K562 (cell line): ENCODE measurements at regions not wholly inside any gene's neighbourhood (a gene's known extent, or its start where the extent isn't known, plus 50 kb on each side); places are given as distances from the start of the nearest gene placed in this dataset.

Source experiments
- ATAC-seq: fragments of 200-7000 bp; cut with Tn5 transposase; 3 replicates; pipeline ENCODE4 v1.9.1; 2020; ENCODE audit warnings: moderate library complexity
- BruUV-seq: library from RNA; stranded (reverse); fragments of 400-500 nt; replicated peaks from 2 replicates; lab custom pipeline; 2021; lab: Mats Ljungman, UMichigan
- CTCF ChIA-PET: fragments of 300-600 bp; formaldehyde crosslinking; extraction: SDS; loops from one replicate; lab custom pipeline; 2021; ENCODE audit warnings: low intra/inter-chr PET ratio; lab: Yijun Ruan, JAX
- POLR2A ChIA-PET: fragments of 300-600, 350-650 bp; sonication (Branson Sonifier 250); formaldehyde crosslinking; extraction: SDS; loops from one replicate; lab custom pipeline; 2021; ENCODE audit warnings: antibody characterized with exemption, inconsistent platforms; lab: Yijun Ruan, JAX
- DNase-seq, 4 experiments: peaks; one replicate each; pipeline versions ENCODE4 v3.0.0 to v3.0.0-alpha.2; 2011 to 2018; ENCODE audit warnings: low spot score in 3 of 4, mixed read lengths in 3 of 4; ENCODE audit errors: extremely low read depth in 1 of 4
- FAIRE-seq: peaks from 2 replicates; lab custom pipeline; 2011; peaks lifted over from hg19 to GRCh38; lab: Jason Lieb, UNC
- H2AFZ ChIP-seq: 2 replicates; pipeline ENCODE4 v1.6.0; 2011; ENCODE audit warnings: low read depth, low read length, control low read depth, inconsistent platforms
- H3K27ac ChIP-seq: fragments of 200-600 bp; 3 replicates; pipeline ENCODE4 v1.8.0; 2011; ENCODE audit warnings: low read depth, mild to moderate bottlenecking, control low read depth, inconsistent platforms, low read length, moderate library complexity, mixed read lengths; ENCODE audit errors: extremely low read depth
- H3K27me3 ChIP-seq, 2 experiments: fragments of 300-600 bp in 1 of 2; 2 replicates in 1 of 2; 3 replicates in 1 of 2; pipeline versions ENCODE4 v1.6.0 to v1.8.0; 2011; ENCODE audit warnings: inconsistent platforms in 2 of 2, low read length in 2 of 2, mild to moderate bottlenecking in 1 of 2, mixed read lengths in 1 of 2, moderate library complexity in 1 of 2; ENCODE audit not compliant: control insufficient read depth in 2 of 2, insufficient read depth in 2 of 2
- H3K36me3 ChIP-seq: fragments of 300-600 bp; 3 replicates; pipeline ENCODE4 v1.8.0; 2011; ENCODE audit warnings: mild to moderate bottlenecking, low read length, inconsistent platforms; ENCODE audit not compliant: control insufficient read depth, insufficient read depth
- H3K4me1 ChIP-seq, 2 experiments: fragments of 200-600 bp in 1 of 2; replicated peaks in 1 of 2; 2 replicates in 1 of 2; 3 replicates in 1 of 2; pipeline versions ENCODE4 v1.5.1 to v1.8.0; 2011; ENCODE audit warnings: inconsistent platforms in 2 of 2, low read length in 2 of 2, mild to moderate bottlenecking in 1 of 2, mixed read lengths in 1 of 2, moderate library complexity in 1 of 2; ENCODE audit not compliant: control insufficient read depth in 2 of 2, insufficient read depth in 2 of 2
- H3K4me2 ChIP-seq: 2 replicates; pipeline ENCODE4 v1.6.1; 2011; ENCODE audit warnings: low read length, control low read depth, inconsistent platforms, mixed read lengths; ENCODE audit not compliant: insufficient read depth
- H3K4me3 ChIP-seq: fragments of 200-600 bp; sonication (generic), shearing (Covaris generic); 2 replicates; pipeline ENCODE4 v1.5.1; 2016; ENCODE audit warnings: control low read depth, inconsistent platforms
- H3K79me2 ChIP-seq: fragments of 200-600 bp; 3 replicates; pipeline ENCODE4 v1.8.0; 2011; ENCODE audit warnings: low read length, inconsistent platforms; ENCODE audit not compliant: control insufficient read depth, insufficient read depth
- H3K9ac ChIP-seq, 2 experiments: 2 replicates each; pipeline versions ENCODE4 v1.6.0 to v1.6.1; 2011; ENCODE audit warnings: low read depth in 2 of 2, low read length in 2 of 2, control low read depth in 1 of 2, inconsistent platforms in 1 of 2, mild to moderate bottlenecking in 1 of 2, mixed read lengths in 1 of 2; ENCODE audit not compliant: insufficient read depth in 1 of 2
- H3K9me1 ChIP-seq: one replicate; pipeline ENCODE4 v1.6.0; 2011; ENCODE audit warnings: inconsistent platforms, mild to moderate bottlenecking, low read length, moderate library complexity; ENCODE audit not compliant: control insufficient read depth, insufficient read depth
- H3K9me3 ChIP-seq: replicated peaks from 2 replicates; pipeline ENCODE4 v1.5.1; 2011; ENCODE audit warnings: low read depth, low read length, inconsistent platforms; ENCODE audit not compliant: control insufficient read depth, insufficient read depth
- H4K20me1 ChIP-seq: replicated peaks from 2 replicates; pipeline ENCODE4 v1.6.1; 2011; ENCODE audit warnings: low read length, inconsistent platforms, mixed read lengths; ENCODE audit not compliant: control insufficient read depth, insufficient read depth
- CBX2 ChIP-seq: fragments of 200-600 bp; sonication (generic); IDR thresholded peaks from one replicate; pipeline ENCODE4 v1.6.1; 2012; ENCODE audit warnings: mild to moderate bottlenecking, low read length, inconsistent platforms; ENCODE audit not compliant: insufficient read depth, poor library complexity, severe bottlenecking
- CBX8 ChIP-seq: fragments of 200-600 bp; sonication (generic); IDR thresholded peaks from 2 replicates; pipeline ENCODE4 v1.6.1; 2012; ENCODE audit warnings: borderline replicate concordance, mixed run types, low read depth, mild to moderate bottlenecking, moderate library complexity, mixed read lengths, low read length, control low read depth, inconsistent platforms; ENCODE audit not compliant: poor library complexity, severe bottlenecking; ENCODE audit errors: extremely low read depth
- FOXK1 ChIP-seq: sonication (generic); formaldehyde crosslinking; IDR thresholded peaks from 2 replicates; pipeline ENCODE4 v1.8.0; 2022; ENCODE audit warnings: missing genetic modification reagents, mild to moderate bottlenecking, borderline replicate concordance
- HDAC6 ChIP-seq: IDR thresholded peaks from 2 replicates; pipeline ENCODE4 v1.6.1; 2012; ENCODE audit warnings: low read depth, mild to moderate bottlenecking, control low read depth, inconsistent platforms, low read length, moderate library complexity
- HMGXB4 ChIP-seq: sonication (generic); formaldehyde crosslinking; IDR thresholded peaks from 2 replicates; pipeline ENCODE4 v1.8.1; 2023; ENCODE audit warnings: mild to moderate bottlenecking, missing genetic modification reagents
- LCOR ChIP-seq: sonication (generic); formaldehyde crosslinking; IDR thresholded peaks from 2 replicates; pipeline ENCODE4 v1.8.0; 2022; ENCODE audit warnings: mild to moderate bottlenecking, missing genetic modification reagents
- NBN ChIP-seq: fragments of 450-650 bp; IDR thresholded peaks from 2 replicates; pipeline ENCODE4 v1.6.1; 2016; ENCODE audit warnings: low read depth, mild to moderate bottlenecking
- TBL1XR1 ChIP-seq, 2 experiments: IDR thresholded peaks; 2 replicates each; pipeline ENCODE4 v1.6.1; 2012; ENCODE audit warnings: improper control_type of control experiment in 2 of 2, low read length in 2 of 2, mild to moderate bottlenecking in 1 of 2
- TEAD1 ChIP-seq, 2 experiments: fragments of 450-650 bp in 1 of 2; sonication (generic) in 1 of 2; formaldehyde crosslinking; IDR thresholded peaks; 2 replicates each; pipeline versions ENCODE4 v1.4.0 to v1.8.0; 2020 to 2022; ENCODE audit warnings: mild to moderate bottlenecking in 2 of 2, missing genetic modification reagents in 1 of 2
- VEZF1 ChIP-seq: fragments of 200-800 bp; sonication (Bioruptor generic); IDR thresholded peaks from 2 replicates; pipeline ENCODE4 v1.6.1; 2017; ENCODE audit warnings: missing genetic modification characterization, missing compliant biosample characterization
- ZC3H8 ChIP-seq: fragments of 450-650 bp; IDR thresholded peaks from 2 replicates; pipeline ENCODE4 v1.6.1; 2017
- ZFX ChIP-seq: sonication (generic); formaldehyde crosslinking; IDR thresholded peaks from 2 replicates; pipeline ENCODE4 v1.8.0; 2022; ENCODE audit warnings: mild to moderate bottlenecking, missing genetic modification reagents, moderate library complexity
- ZNF134 ChIP-seq: fragments of 250-450 bp; sonication (Bioruptor Pico); conservative IDR thresholded peaks from 2 replicates; pipeline ENCODE4 v1.4.0; 2020
- ZNF3 ChIP-seq: fragments of 250-450 bp; sonication (Bioruptor Pico); IDR thresholded peaks from 2 replicates; pipeline ENCODE4 v1.5.0; 2021; ENCODE audit warnings: mild to moderate bottlenecking, moderate library complexity
- WGBS: fragments of 100-300 bp; shearing (Covaris generic); methylation state at CpG from one replicate; pipeline ENCODE4 v1.1.6; 2016; ENCODE audit warnings: low coverage, mixed read lengths; ENCODE audit not compliant: insufficient coverage; ENCODE audit errors: missing lambda C conversion rate; 5-methylcytosine and 5-hydroxymethylcytosine counted together
- in situ Hi-C: fragments of 300-500 bp; cut with MboI; formaldehyde crosslinking; loops from 4 replicates; pipeline ENCODE4 v1.15.0; 2018; ENCODE audit warnings: inconsistent platforms, mixed read lengths
- intact Hi-C: fragments of 100-400 bp; cut with micrococcal nuclease; formaldehyde crosslinking; loops from 2 replicates; pipeline ENCODE4 v1.14.2; 2022

- H3K27ac ChIP-seq = no peak overlapping the region
- ChIA-PET POLR2A (interaction anchor here (0.6 kb wide), 1 partner anchor 31 kb away, joined by 3 read pairs; no protein-coding TSS in a partner anchor), CTCF (no interaction called here)
- H3K36me3 ChIP-seq = no peaks in the 10 kb centered on the region
- H3K4me1 ChIP-seq = no peaks in the 10 kb centered on the region
- in situ Hi-C loops (no loop called here), intact Hi-C loops (no loop called here)
- DNase-seq (no peak), ATAC-seq (no peak), FAIRE-seq (no peak)
- no peaks in the 10 kb centered on the region for H3K79me2 ChIP-seq
- no peak overlapping the region for H3K4me2 ChIP-seq
- no peaks in the 10 kb centered on the region for H3K9me3 ChIP-seq
- BruUV-seq = no TSS peak
- 0% methylated on average over 4 of the region's 4 CpGs for WGBS
- H3K9ac ChIP-seq = no peak overlapping the region
- TF ChIP-seq VEZF1 (no peak), HDAC6 (no peak), TEAD1 (CRISPR knock-in tag; IDR thresholded peaks at IDR 0.05) (no peak), HMGXB4 (no peak), TBL1XR1 (IDR thresholded peaks at IDR 0.05; ENCODE audit: low read length in 2 of 2) (no peak), FOXK1 (no peak), ZFX (no peak), ZNF134 (CRISPR knock-in tag) (no peak), ZNF3 (no peak), LCOR (CRISPR knock-in tag) (no peak), CBX2 (no peak), ZC3H8 (no peak), CBX8 (no peak), NBN (no peak)
- no peaks in the 10 kb centered on the region for H3K9me1 ChIP-seq
- H2AFZ ChIP-seq = no peak overlapping the region
- no peaks in the 10 kb centered on the region for H4K20me1 ChIP-seq
- H3K27me3 ChIP-seq = no peaks in the 10 kb centered on the region
- no peak overlapping the region for H3K4me3 ChIP-seq
These were observed 387.9 kb upstream of the POU3F3 start for GRCh38 chr2:104465981-104466380.
